ENCODE measurements at regions not wholly inside any gene's neighbourhood (a gene's known extent, or its start where the extent isn't known, plus 50 kb on each side); places are given as distances from the start of the nearest gene placed in this dataset.

DNA sequence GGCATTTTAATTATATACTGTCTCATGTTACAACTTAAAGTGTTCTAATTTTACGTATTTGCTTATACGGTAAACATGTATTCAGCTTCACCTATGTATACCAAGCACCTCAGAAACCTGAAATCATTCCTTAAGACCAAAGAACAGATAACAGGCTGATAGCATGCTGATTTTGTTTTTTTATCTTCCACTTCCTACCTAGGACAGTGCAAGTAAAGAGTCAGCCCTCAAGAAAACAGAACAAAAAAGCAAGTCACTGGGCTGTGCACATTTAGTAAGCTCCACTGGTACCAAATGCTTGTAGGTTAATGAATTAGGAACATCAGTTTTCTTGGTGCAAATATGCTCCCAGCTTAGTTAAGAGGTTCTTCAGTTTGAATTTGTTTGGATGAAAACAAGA lies 611.3 kb downstream of the VRK1 start:
- intact Hi-C loops (cut with DNase I) = no loop called here
- Histone ChIP-seq H3K4me1 (no peaks in the 10 kb centered on the region), H3K9me3 (no peaks in the 10 kb centered on the region), H3K4me3 (no peak overlapping the region), H3K27ac (no peak overlapping the region), H3K9ac (ENCODE audit: low read depth in 2 of 2, low read length in 2 of 2) (no peak overlapping the region), H3K27me3 (peaks cover 21% of the 10 kb centered on the region), H3K36me3 (no peaks in the 10 kb centered on the region)
- TF ChIP-seq CTCF (IDR thresholded peaks at IDR 0.05) = no peak
- DNase-seq = no peak

- DNase-seq = no peak
- H3K9me3 ChIP-seq = no peaks in the 10 kb centered on the region
- intact Hi-C loops (cut with DNase I) = no loop called here
Measured at GRCh38 chr14:97408937-97409815, 612.0 kb downstream of the VRK1 start.

GRCh38 chr14:97410667-97411620 lies 613.8 kb downstream of the VRK1 start:
- no peak overlapping the region for H3K4me3 ChIP-seq
- no peak for DNase-seq
- H3K9me3 ChIP-seq = no peaks in the 10 kb centered on the region
- H3K27ac ChIP-seq = no peak overlapping the region
- H3K9ac ChIP-seq (ENCODE audit: low read depth in 2 of 2, low read length in 2 of 2) = no peak overlapping the region
- H3K4me1 ChIP-seq = no peaks in the 10 kb centered on the region
- TF ChIP-seq CTCF (IDR thresholded peaks at IDR 0.05) = no peak
- intact Hi-C loops (cut with DNase I) = no loop called here
- peaks cover 21% of the 10 kb centered on the region for H3K27me3 ChIP-seq
- no peaks in the 10 kb centered on the region for H3K36me3 ChIP-seq

More at GRCh38 chr14:97408937-97409815, 612.0 kb downstream of the VRK1 start:
- H3K36me3 ChIP-seq = no peaks in the 10 kb centered on the region
- H3K4me1 ChIP-seq = no peaks in the 10 kb centered on the region
- peaks cover 21% of the 10 kb centered on the region for H3K27me3 ChIP-seq
- no peak overlapping the region for H3K9ac ChIP-seq (ENCODE audit: low read depth in 2 of 2, low read length in 2 of 2)
- TF ChIP-seq CTCF (IDR thresholded peaks at IDR 0.05) = no peak
- no peak overlapping the region for H3K27ac ChIP-seq
- H3K4me3 ChIP-seq = no peak overlapping the region

DNA sequence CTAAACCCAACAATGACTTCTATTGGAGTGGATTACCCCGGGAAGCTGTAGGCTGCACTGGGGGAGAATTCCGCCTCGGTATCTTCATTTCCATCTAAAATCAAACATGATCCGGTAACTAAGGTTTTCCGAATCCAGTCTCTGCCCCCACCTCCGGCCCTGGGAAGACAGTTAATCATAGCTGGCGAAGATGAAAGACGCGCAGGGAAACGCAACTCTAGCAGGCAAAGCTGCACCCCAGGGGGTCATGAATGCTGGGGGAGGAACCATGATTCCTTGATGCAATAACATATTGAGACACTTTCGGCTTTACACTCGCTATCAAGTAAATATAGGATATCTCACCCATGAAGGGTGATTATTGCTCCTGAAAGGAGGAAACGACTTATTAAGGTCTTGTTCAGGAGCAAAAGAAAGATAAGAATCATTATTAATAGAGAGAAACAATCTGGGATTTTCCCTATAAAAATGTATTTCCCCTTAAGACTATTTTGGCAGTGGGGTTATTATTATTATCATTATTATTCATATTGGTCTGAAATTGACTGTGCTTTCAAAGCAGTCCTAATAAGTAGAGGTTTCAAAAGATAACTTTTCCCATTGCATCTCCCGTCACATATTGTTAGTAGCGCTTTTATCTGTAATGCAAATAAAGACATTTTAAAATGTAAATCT lies 614.9 kb downstream of the VRK1 start:
- Histone ChIP-seq H3K27me3 (peaks cover 21% of the 10 kb centered on the region), H3K9me3 (no peaks in the 10 kb centered on the region), H3K36me3 (no peaks in the 10 kb centered on the region), H3K27ac (no peak overlapping the region), H3K9ac (ENCODE audit: low read depth in 2 of 2, low read length in 2 of 2) (no peak overlapping the region), H3K4me3 (no peak overlapping the region), H3K4me1 (no peaks in the 10 kb centered on the region)
- TF ChIP-seq CTCF (IDR thresholded peaks at IDR 0.05) = no peak
- intact Hi-C loops (cut with DNase I) = no loop called here
- no peak for DNase-seq

DNA sequence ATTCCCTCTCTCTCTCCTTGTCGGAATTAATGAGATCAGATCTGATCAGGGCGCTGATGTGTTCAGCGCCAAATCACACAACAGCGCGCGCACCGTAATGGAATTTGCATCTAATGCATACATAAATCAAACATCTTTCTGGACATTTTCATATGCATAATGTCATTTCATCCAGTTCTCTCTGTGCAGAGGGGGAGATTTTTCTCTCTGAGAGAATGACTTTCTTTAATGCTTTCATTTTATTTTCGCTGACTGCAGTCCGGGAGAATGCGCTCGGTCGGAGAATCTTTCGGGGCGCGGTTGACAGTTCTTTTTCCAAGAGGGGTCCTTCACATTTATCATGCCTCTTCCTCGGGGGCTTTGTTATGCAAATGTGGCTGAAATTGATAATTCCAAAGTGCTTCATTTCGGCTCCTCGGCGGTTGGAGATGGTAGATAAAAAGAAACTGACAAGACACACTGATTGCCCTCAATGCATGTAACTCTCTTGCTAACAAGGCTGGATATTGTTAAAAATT lies 615.9 kb downstream of the VRK1 start:
- H3K9me3 ChIP-seq = no peaks in the 10 kb centered on the region
- H3K4me1 ChIP-seq = no peaks in the 10 kb centered on the region
- H3K27me3 ChIP-seq = peaks cover 21% of the 10 kb centered on the region
- intact Hi-C loops (cut with DNase I) = no loop called here
- no peaks in the 10 kb centered on the region for H3K36me3 ChIP-seq
- H3K4me3 ChIP-seq = no peak overlapping the region
- no peak overlapping the region for H3K27ac ChIP-seq
- no peak for TF ChIP-seq CTCF (IDR thresholded peaks at IDR 0.05)
- no peak overlapping the region for H3K9ac ChIP-seq (ENCODE audit: low read depth in 2 of 2, low read length in 2 of 2)
- no peak for DNase-seq

Measured in colonic mucosa (tissue), 4 donors.